ENCODE measurements at regions not wholly inside any gene's neighbourhood (a gene's known extent, or its start where the extent isn't known, plus 50 kb on each side); places are given as distances from the start of the nearest gene placed in this dataset.
"Not testable (repeated sequence)": the region's sequence is repeated elsewhere in the genome, so short reads cannot be mapped to it uniquely, and the experiment has no call there.

DNA sequence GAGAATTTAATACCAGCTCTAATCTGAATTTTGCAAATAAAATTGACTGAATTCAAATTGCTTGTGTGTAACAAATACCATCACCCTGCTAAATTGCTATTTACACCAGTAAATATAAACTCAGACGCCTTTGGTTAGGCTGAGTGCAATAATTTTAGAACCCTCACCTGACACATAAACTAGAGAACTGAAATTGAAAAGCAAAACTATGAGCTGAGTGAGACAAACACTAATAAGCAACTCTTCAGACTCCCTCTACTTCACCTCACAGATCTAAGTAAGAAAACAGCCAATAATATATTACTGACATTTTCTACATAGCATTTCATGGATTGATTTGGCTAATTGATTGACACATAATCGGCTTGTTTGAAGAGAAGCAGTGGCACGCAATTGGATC is 621.2 kb downstream of the REEP3 start:
- no peak for DNase-seq

DNA sequence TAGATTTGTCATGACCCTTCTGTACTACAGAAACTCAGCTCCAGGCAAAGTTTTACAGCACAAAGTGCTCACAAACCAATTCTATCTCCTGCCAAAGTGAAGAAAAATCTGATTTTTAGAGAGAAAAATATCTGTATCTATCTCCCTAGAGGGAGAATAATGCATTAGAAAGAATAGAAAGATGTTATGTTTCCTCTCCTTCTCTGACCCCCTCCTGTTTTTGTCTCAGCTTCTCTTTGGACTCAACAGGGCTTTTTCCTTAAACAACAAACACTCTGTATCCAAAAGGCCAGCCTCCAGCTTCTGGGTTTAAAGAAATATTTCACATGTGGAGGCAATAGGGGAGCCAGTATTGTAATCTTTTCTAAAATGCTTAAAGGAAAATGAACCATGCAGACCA is 627.4 kb downstream of the REEP3 start:
- DNase-seq = no peak

DNA sequence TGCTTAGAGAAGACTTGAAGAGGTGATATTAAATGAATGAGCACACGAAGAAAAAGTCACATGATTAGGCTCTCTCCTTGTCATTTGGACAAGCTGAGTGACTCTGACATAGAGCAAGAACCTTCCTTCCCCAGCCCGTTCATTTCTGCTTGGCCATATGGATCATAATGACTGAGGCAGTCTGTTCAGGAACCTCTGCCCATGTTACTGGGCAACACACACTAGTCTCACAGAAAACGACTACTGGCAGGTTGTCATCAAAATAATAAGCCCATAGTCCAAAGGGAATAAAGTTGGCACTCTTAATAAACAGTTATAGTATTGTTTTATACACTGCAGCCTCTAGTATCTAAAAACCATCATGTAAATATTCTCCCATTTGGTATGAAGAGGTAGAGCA is 635.0 kb downstream of the REEP3 start:
- no peak for DNase-seq

DNA sequence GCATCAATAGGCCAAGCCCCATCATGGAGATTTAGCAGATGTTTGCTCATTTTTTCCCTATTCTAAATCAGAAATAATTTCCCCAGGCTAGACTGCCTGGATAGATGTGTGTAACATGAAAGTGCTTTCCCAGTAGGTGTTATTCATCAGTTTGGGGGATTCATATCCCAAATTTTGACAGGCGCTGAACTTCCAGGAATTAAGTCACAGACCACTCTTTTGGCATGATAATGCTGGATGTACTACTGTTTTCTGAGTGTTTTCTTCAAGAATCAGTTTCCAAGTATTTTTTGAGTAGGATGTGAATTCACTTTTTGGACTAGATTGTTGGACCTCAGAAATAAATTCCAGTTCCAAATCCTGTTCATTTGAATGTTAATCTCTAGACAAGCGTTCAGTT is 637.4 kb downstream of the REEP3 start:
- DNase-seq = no peak

DNA sequence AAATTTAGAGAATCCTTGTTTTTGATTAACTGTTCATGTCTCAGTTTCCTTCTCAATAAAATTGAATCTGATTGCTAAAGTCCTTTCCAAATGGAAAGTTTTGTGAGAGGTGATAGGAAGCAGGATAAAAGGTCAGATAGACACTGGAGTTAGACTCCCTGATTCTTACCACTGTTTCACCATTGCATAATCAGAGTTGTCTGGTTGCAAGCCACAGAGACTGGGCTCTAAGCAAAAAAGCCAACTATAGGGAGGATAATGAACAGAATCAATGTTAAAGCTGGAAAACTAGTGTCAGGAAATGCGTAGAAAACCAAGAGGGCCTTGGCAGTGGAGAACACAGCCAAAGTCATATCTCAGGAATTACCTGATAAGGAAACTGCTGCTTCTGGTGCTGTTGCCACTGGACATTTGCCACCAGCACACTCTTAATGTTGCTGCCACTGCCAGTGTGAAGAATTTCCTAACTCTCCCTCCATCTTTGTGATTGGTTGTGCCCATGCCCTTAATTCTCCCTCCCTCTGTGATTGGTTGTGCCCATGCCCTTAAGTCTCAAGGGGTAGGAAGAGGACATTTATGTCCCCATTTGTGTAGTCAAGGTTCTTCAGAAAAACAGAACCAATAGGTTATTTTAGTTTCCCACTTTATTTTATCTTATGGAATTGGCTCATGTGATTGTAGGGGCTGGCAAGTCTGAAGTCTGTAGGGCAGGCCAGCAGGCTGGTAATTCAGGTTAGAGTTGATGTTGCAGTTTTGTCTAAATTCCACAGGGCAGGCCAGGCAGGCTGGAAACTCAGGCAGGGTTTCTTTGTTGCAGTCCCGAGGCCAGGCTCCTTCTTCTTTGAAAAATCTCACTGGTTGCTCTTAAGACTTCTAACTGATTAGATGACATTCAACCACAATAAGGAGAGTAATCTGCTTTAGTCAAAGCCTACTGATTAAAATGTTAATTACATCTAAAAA is 639.0 kb downstream of the REEP3 start:
- DNase-seq = no peak

DNA sequence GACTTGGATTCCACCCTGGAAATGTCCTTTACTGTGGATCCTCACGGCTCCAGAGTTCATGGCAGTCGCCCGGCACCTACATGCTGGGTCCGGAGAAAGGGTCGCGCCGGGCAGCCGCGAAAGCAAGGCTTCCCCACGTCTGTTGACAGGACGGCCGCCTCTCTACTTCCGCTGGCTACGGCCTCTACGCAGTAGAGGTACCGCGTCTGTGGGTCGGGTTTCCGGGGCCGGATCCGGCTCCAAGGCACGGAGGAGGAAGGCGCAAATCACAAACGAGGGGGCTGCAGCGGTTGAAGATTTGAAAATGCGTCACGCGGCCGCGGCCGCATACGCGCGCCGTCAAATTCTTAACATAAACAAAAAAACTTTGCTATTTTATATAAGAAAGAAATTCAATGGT is 649.6 kb downstream of the REEP3 start:
- DNase-seq = no peak

DNA sequence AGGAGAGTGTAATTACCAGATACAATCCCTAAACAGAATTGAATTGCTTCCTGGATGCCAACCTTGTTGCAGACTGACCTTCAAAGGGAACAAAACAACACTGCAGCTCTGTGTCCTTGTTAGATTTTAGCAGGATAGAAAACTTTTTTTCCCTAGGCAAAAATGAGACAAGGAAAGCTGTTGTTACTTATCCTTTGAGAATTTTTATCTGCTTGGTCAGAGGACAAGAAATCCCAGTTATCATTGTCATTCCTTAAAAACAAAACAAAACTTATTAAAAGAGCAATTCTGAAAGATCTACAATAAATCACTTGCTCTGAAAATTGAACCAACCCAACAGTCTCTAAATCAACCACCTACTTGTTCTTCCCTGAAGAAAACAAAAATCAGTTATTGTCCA is 652.6 kb downstream of the REEP3 start:
- DNase-seq = no peak

DNA sequence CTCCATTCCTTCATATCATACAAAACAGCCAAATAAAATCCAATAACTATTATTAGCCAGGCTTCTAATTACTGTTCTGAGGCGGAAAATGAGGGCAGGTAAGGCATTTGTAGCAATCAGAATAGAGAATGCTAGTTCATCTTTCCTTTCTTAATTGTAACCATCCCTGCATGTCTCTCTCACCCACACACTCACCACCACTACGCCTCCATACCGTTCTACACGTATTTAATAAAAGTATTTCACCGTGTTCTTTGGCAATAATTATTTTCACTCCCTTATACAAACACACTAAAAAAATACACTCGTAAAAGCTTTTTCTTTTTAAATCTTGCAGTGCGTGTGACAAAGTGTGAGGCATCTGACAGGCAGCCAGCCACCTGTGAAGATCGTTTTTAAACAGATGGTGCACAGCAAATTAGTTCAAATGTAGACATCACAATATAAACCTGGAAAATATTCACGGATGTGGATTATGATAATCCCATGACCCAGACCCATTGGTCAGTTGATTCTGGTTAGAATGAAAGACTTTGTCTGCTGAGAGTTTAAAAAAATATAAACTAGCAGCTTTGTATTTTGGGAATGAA is 653.6 kb downstream of the REEP3 start:
- DNase-seq = no peak

DNA sequence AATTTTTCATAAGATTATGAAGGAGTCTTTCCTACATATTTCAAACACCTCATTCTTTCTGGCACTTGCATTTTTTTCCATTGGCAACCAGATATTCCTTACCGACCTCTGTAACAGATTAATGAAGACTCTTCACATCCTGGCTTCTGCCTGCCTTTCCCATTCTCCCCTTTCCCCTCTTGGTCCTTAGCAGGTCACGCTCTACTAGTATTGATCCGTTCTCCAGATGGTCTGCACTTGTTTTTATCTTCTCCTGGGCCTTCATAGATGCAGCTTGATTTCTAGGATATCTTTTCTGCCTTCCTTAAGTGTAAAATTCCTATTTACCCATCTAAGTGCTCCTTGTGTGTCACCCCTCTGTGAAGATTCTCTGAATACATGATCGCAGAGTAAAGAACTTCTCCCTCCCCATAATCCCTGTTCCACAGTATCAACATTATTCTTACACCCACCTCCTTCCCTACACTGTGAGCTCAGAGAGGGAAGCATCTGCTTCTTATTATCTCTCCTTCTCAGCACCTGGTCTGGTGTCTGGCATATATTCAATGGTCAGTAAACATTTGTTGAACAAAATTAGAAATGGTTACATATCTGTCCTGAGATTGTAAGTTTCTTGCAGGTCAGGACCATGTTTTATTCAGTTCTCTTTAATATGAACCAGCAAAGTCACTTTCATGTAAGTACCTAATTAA is 654.2 kb downstream of the REEP3 start:
- DNase-seq = no peak

DNA sequence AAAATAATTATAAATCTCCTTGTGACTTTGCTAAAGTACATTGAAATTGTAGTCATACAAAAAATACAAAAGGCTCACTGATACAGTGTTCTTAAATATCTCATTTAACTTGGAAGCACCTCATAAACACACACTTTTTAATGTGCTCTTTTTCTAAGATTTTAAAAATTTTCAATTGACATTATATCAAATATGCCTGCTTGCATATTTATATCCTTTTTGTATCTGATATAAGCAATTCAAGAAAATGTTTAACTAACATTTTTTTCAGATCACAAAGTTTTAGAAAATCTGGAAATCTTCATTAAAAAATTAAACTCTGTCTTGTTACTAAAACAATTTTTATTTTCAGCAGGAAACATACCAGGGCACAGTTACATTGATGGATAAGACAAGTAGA is 661.5 kb downstream of the REEP3 start:
- no peak for DNase-seq

DNA sequence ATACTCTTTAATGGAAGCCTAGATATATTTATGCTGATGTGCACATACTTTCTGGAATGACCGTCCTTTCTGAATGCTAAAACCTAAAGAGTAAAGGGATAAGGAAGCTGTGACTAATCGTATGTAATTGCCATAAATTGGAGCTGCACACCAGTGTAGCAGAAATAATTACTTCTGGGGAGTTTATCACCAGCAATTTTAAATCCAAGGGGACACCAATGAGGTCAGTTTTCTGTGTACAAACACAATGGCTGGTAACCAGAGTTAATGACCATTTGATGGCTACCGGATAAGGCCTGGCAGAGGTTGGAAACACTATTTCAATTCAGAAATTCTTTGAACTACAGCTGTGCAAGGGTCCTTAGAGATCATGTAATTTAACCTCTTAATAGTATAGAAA is 670.1 kb downstream of the REEP3 start:
- DNase-seq = no peak

DNA sequence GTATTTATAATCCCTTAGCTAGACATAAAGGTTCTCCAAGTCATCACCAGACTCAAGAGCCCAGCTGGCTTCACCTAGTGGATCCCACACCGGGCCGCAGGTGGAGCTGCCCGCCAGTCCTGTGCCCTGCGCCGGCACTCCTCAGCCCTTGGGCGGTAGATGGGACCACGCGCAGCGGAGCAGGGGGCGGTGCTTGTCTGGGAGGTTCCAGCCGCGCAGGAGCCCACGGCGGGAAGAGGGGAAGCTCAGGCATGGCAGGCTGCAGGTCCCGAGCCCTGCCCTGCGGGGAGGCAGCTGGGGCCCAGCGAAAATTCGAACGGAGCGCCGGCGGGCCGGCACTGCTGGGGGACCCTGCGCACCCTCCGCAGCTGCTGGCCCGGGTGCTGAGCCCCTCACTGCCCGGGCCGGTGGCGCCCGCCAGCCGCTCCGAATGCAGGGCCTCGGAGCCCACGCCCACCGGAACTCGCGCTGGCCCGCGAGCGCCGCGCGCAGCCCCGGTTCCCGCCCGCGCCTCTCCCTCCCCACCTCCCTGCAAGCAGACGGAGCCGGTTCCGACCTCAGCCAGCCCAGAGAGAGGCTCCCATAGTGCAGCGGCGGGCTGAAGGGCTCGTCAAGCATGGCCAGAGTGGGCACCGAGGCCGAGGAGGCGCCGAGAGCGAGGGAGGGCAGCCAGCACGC is 675.6 kb downstream of the REEP3 start:
- no peak for DNase-seq

DNA sequence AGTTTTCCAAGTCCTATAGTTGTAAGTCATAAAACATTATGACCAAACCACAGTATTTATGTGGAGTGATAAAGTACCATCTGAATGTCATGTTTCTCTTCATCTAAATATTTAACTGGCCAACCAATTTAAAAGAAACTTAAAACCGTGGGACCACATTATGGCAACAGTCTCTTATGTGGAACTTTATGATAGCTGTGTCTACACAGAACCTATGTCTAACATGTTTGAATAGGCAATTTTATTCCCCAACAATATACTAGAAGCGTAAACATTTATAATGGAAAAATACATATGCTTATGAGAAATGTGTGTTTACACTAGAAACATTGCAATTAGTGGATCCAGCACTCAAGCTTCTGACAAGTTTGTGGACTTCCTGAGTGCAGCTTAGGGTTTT is 680.7 kb downstream of the REEP3 start:
- DNase-seq = no peak

DNA sequence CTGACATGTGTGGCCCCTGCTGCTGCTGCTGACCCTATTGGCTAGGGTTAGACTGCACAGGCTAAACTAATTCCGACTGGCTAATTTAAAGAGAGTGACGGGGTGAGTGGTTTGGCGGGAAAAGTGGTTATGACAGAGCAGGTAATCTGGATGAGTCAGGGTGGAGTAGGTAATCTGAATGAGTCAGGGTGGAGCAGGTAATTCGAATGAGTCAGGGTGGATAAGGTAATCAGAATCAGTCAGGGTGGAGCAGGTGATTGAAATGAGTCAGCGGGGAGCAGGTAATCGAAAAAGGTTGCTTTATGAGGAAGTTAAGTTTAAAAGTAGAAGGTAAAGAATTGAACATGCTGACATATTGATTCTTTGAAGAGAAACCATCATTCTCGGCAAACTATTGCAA is 683.3 kb downstream of the REEP3 start:
- not testable (repeated sequence) for DNase-seq

DNA sequence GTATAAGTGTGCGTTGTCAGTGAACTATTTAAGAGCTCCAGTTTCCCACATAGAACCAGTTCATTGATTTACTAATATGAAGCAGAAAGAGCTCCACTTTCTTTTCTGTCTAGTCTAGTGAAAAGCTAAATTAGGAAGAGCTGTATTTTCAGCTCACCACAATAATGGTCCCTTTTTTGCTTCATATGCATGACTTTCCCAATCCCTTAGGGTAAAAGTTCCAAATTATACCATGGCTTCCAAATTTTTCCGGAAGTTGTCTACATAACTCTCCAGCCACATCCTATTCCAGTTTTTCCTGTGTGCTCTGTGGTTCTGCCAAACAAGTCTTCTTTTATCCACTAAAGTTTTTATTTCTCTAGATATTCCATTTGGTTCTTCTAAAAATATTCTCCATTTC is 685.2 kb downstream of the REEP3 start:
- DNase-seq = no peak

DNA sequence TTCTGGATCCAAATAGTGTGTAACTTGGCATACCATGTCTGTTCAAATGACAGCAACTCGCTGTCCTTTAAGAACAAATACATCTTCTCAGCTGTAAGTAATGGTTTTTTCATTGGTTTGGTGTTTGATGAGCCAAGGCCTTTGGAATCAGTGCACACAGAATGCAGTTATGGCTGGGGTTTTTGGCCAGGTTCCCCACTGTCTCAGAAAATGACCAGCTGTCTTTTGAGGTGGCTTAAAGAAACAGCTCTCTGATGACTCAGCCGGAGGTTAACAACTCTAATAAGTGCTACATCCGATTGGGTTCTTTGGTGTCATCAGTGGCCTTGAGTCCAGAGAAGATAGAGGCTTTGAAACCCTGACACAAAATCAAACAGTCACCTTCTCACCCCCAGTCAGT is 688.4 kb downstream of the REEP3 start:
- no peak for DNase-seq

DNA sequence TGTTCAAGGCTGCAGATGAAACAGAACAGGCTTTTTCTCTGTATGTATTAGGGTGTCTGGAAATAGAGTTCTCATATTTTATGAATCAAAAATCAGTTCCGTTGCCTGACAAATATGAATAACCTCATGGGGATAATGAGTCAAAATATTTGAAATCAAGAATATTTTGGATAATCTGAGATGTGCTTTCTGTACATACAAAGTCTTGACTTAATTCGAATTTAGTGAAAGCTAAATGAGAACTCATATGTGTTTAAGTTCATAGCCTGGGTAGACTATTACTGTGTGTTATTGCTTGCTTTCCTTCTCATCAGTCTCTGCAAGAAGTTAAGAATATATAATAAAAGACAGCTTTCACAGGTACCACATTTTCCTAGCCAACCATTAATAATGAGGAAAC is 689.0 kb downstream of the REEP3 start:
- DNase-seq = no peak

DNA sequence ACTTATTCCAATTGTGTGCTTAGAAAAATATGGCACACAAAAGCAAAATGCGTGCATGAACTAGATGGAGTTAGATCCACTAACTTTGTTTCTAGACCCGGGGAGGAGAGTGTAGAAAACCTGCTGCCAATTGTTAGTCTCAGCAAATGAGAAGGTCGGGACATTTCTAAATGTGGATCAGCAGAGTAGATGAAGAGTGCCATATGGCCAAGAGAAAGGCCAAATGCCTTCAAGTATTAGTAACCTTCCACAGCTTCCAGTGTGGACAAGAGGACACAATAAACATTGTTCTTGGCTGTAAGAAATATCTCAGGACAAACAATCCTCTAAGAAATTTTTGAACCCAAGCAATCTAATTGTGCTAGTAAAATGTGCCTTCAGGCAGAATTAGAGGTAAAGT is 690.3 kb downstream of the REEP3 start:
- DNase-seq = no peak

DNA sequence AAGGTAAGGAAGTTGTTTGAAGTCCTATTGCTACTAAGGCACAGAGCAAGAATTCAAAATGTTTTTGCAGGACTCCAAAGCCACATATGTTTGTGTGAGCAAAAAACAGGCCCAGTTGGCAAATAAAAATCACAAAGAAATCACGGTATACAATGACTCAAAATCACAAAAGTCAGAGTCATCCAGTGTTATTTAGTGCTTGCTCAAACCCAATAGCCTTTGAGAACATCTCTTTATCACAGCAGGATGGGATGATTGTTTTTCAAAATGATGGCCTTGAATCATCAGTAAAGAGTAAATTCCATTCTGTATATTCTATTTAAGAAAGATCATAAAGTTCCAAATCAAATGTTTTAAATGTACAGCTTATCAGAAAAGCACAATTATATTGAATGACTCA is 693.9 kb downstream of the REEP3 start:
- DNase-seq = no peak

DNA sequence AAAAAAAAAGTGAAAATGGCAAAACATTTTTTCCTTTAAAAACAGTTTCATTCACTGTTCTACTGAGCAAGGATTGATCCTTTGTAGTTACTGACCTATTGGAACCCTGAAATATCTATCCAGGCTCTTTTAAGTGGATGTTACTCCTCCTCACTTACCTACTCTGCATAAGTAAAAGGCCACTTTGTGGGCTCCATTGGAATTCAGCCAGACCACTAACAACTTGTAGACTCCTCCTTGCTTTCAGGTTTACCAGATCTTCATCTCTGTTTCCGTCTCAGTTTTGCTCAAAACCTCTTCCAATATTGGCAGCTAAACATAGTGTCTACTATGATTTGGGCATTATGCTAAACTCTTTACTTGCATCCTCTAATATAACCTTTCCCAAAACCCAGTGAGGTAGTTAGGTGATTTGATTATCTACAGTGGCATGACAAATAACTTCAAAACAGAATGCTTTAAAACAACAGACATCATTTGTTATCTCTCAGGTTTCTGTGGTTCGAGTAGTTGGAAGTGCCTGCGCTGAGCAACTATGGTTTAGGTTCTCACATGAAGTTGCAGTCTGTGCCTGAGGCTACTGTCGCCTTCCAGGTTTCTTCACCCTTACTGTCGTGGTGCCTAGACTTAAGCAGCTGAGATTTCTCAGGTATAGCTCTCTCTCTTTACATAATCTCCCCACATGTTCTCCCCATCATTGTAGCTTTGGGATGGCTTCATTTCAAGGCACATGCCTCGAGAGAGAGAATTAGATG is 698.2 kb downstream of the REEP3 start:
- no peak for DNase-seq

DNA sequence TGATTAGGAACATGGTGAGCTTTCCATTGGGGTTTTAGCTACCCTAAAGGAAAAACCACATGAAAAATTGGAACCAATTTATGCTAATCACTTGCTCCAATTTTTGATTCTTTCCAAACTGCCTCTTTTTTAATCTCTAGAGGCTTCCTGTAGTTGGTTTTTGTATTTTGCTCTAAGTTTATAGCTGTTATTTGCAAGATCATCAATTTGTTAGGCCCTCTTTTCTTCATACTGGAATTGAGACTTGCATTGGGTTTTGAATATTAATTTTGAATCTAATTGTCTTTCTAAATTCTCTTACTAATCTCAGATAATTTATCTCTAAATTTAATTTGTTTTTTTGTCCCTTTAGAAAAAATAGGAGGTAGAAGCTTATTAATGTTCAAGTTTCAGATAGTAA is 713.3 kb downstream of the REEP3 start:
- DNase-seq = no peak

DNA sequence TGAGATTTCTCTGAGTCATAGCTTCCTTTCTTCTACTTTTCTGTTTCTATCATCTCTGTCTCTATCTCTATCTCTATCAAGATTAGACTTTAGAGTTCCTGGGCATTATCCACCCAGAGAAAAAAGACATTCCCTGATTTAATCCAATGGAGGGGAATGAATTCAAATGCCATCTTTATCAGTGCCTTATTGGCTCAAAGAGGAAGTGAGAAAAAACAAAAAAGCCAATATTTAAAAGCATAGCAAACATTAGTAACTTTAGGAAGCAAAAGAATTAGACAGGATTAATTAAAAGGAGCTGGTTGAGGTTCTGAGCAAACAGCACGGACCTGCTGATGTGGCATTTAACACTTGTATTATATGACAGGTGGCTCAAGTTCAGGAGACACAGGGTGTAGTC is 736.5 kb downstream of the REEP3 start:
- no peak for DNase-seq

DNA sequence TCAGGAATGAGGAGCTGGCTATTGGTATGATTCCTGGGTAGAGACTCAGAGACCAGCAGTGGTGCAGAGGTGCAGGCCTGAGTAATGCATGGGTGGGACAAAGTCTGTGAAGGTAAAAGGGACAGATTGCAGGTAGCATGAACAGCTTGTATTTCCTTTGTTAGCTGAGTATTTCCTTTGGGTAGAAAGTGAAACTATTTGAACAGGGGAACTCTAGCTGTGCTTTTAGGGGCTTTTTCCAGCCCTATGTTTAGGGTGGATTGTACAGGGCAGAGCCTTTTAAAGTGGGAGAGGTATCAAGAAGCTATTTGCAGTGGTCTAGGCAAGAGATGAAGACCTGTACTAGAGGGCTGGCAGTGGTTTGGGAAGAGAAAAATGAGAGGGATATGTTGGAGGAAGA is 739.9 kb downstream of the REEP3 start:
- no peak for DNase-seq
